ENCODE measurements at regions not wholly inside any gene's neighbourhood (a gene's known extent, or its start where the extent isn't known, plus 50 kb on each side); places are given as distances from the start of the nearest gene placed in this dataset.
"Not testable (repeated sequence)": the region's sequence is repeated elsewhere in the genome, so short reads cannot be mapped to it uniquely, and the experiment has no call there.

GRCh38 chr10:3881622-3882021, 96.6 kb upstream of the KLF6 start:
- no peak for DNase-seq
- Mint-ChIP-seq H3K4me1 (peaks cover 33% of the 10 kb centered on the region), H3K27ac (no peak overlapping the region), H3K4me3 (no peak overlapping the region), H3K27me3 (no peaks in the 10 kb centered on the region), H3K36me3 (ENCODE audit: low read depth) (no peaks in the 10 kb centered on the region)
- ATAC-seq = no peak
- H3K9me3 ChIP-seq (ENCODE audit: control insufficient read depth, low read length, poor library complexity, severe bottlenecking) = no peaks in the 10 kb centered on the region

DNA sequence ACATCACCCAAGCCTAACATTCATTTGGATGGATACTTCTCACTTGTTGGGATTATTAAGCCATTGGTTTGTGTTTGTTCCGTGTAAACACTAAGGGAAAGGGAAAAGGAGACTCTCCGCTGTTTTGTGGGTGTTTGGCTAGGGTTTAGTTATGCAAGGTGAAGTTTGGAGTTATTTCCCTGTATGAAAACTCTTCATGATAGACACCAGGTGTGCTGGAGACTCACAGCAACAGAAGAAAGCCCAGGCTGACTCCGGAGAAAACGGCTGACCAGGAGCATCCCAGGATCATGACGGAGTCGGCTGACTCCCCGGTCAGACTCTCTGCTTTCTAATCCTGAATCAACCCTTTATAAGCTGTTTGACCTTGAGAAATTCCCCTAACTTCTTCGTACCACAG, 94.1 kb upstream of the KLF6 start:
- Mint-ChIP-seq H3K4me1 (peaks cover 41% of the 10 kb centered on the region), H3K4me3 (no peak overlapping the region), H3K36me3 (ENCODE audit: low read depth) (no peaks in the 10 kb centered on the region), H3K27ac (peak overlapping the region; percentile 99), H3K27me3 (no peaks in the 10 kb centered on the region)
- DNase-seq = no peak
- ATAC-seq = no peak
- H3K9me3 ChIP-seq (ENCODE audit: control insufficient read depth, low read length, poor library complexity, severe bottlenecking) = no peaks in the 10 kb centered on the region

- DNase-seq = no peak
- no peaks in the 10 kb centered on the region for H3K9me3 ChIP-seq (ENCODE audit: control insufficient read depth, low read length, poor library complexity, severe bottlenecking)
- Mint-ChIP-seq H3K27me3 (no peaks in the 10 kb centered on the region), H3K36me3 (ENCODE audit: low read depth) (no peaks in the 10 kb centered on the region), H3K4me1 (peaks cover 47% of the 10 kb centered on the region), H3K27ac (peak overlapping the region; percentile 99), H3K4me3 (peak overlapping the region; percentile 53)
- no peak for ATAC-seq
Measured at GRCh38 chr10:3877211-3878000, 92.4 kb upstream of the KLF6 start.

- no peaks in the 10 kb centered on the region for H3K9me3 ChIP-seq (ENCODE audit: control insufficient read depth, low read length, poor library complexity, severe bottlenecking)
- Mint-ChIP-seq H3K27me3 (no peaks in the 10 kb centered on the region), H3K4me3 (peak overlapping the region; percentile 53), H3K36me3 (ENCODE audit: low read depth) (no peaks in the 10 kb centered on the region), H3K27ac (peak overlapping the region; percentile 99), H3K4me1 (peaks cover 54% of the 10 kb centered on the region)
- ATAC-seq (no peak), DNase-seq (no peak)
Measured at GRCh38 chr10:3876350-3876962, 91.4 kb upstream of the KLF6 start.

DNA sequence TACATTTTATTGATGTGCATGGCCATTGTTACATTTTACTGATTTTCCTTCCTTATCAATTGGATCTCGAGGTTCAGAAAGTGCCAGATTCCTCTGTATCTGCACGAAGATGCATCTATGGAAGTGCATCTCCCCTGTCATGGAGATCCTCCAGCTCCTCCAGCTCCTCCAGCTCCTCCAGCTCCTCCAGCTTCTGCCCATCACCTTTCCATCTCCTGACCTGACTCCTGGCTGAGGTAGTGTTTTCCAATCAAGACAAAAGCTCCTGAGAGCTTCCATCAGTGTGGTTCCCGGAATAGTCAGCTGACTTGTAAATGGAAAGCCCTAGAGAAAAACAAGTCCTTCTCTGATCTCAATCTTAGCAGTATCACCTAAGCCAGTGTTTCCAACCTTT, 90.8 kb upstream of the KLF6 start:
- peaks cover 54% of the 10 kb centered on the region for H3K4me1 Mint-ChIP-seq
- no peaks in the 10 kb centered on the region for H3K27me3 Mint-ChIP-seq
- H3K9me3 ChIP-seq (ENCODE audit: control insufficient read depth, low read length, poor library complexity, severe bottlenecking) = no peaks in the 10 kb centered on the region
- H3K27ac Mint-ChIP-seq = peak overlapping the region; percentile 99
- H3K36me3 Mint-ChIP-seq (ENCODE audit: low read depth) = no peaks in the 10 kb centered on the region
- no peak for ATAC-seq
- DNase-seq = no peak
- peak overlapping the region; percentile 80 for H3K4me3 Mint-ChIP-seq

DNA sequence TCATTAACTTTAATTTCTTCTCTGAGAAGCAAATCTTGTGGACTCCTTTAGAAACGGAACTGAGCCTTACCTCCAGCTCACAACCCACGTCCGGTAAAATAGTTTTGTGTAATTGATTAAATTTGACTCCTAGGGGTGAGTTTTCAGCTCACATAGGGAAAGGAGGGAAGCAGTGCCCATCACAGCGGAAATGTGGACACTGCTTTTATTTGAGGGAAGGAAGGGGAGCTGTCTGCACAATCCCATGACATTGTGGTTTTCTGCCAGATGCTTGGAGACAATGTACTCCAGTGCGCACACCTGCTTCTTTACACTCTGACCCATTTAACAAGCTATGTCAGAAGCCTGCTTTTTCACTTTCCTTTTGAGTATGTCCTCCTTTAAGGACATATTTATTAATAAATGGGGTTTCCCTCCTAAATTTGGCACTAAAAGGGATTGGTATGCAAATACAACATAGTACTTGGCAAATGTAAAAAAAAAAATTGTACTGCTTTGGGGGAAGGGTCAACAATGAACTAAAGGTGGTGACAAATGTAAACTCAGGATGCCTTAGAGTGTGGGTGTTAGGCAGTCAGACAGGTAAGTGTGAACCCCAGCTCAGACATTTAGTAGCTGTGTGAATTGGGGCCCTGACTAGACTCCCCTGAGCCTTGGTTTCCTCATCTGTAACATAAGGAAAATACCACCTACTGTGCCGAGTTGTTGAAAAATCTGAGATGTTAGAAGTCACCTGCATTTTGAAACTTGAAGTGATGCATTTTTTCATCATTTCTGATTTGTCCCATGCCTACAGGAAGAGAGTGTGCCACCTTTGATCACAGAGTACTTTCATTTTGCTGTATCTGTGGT, 90.2 kb upstream of the KLF6 start:
- peaks cover 51% of the 10 kb centered on the region for H3K4me1 Mint-ChIP-seq
- H3K4me3 Mint-ChIP-seq = peak overlapping the region; percentile 80

DNA sequence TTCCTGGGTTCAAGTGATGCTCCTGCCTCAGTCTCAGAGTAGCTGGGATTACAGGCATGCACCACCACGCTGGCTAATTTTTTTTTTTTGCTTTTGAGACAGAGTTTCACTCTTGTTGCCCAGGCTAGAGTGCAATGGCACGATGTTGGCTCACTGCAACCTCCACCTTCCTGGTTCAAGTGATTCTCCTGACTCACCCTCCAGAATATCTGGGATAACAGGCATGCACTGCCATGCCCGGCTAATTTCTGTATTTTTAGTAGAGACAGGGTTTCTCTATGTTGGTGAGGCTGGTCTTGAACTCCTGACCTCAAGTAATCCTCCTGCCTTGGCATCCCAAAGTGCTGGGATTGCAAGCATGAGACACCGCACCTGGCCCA, 89.6 kb upstream of the KLF6 start:
- H3K27ac Mint-ChIP-seq = peak overlapping the region; percentile 99
- not testable (repeated sequence) for H3K27me3 Mint-ChIP-seq; DNase-seq; ATAC-seq; H3K9me3 ChIP-seq (ENCODE audit: control insufficient read depth, low read length, poor library complexity, severe bottlenecking); H3K36me3 Mint-ChIP-seq (ENCODE audit: low read depth)
- peak overlapping the region; percentile 80 for H3K4me3 Mint-ChIP-seq
- peaks cover 47% of the 10 kb centered on the region for H3K4me1 Mint-ChIP-seq

More for the DNA sequence above, 90.2 kb upstream of the KLF6 start:
- Mint-ChIP-seq H3K36me3 (ENCODE audit: low read depth) (no peaks in the 10 kb centered on the region), H3K27me3 (no peaks in the 10 kb centered on the region), H3K27ac (peak overlapping the region; percentile 99)
- H3K9me3 ChIP-seq (ENCODE audit: control insufficient read depth, low read length, poor library complexity, severe bottlenecking) = no peaks in the 10 kb centered on the region
- peak; percentile 66 for ATAC-seq
- peak in 2 of 3 donors; percentile 25 to 35 for DNase-seq

GRCh38 chr10:3873728-3874461, 88.9 kb upstream of the KLF6 start:
- no peak for DNase-seq
- Mint-ChIP-seq H3K36me3 (ENCODE audit: low read depth) (peaks cover 2% of the 10 kb centered on the region), H3K4me1 (peaks cover 49% of the 10 kb centered on the region), H3K4me3 (peak overlapping the region; percentile 71), H3K27me3 (no peaks in the 10 kb centered on the region), H3K27ac (peak overlapping the region; percentile 99)
- ATAC-seq = peak; percentile 59
- H3K9me3 ChIP-seq (ENCODE audit: control insufficient read depth, low read length, poor library complexity, severe bottlenecking) = no peaks in the 10 kb centered on the region

DNA sequence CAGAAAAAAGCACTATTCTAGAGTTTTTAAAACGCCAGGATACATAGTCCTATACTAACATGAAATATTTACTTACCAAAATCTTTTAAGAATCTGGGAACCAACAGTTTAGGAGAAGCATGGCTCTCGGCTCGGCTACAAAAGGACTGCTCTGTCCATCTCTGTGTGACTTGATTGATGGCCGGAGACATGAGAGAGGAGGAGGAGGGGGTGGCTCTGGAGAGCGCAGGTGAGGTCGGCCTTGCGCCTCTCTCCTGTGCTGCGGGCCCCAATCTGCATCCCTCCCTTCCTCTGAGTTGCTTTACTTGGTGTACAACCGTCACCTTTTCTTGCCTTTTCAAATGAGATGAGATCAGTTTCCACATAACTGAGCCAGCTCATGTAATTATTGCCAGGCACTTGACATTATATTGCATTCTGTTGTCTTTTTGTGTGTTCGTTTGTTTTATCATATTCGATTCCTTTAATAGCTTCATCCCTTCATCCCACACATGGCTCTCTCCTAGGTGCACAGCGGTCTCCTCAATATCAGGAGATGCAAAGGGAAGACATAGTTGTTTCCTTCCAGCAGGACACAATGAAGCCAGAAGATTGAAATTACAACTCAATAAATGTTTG, 87.8 kb upstream of the KLF6 start:
- H3K27me3 Mint-ChIP-seq = no peaks in the 10 kb centered on the region
- peaks cover 2% of the 10 kb centered on the region for H3K36me3 Mint-ChIP-seq (ENCODE audit: low read depth)
- no peak overlapping the region for H3K4me3 Mint-ChIP-seq
- ATAC-seq (no peak), DNase-seq (no peak)
- peak overlapping the region; percentile 99 for H3K27ac Mint-ChIP-seq
- no peaks in the 10 kb centered on the region for H3K9me3 ChIP-seq (ENCODE audit: control insufficient read depth, low read length, poor library complexity, severe bottlenecking)
- peaks cover 53% of the 10 kb centered on the region for H3K4me1 Mint-ChIP-seq

DNA sequence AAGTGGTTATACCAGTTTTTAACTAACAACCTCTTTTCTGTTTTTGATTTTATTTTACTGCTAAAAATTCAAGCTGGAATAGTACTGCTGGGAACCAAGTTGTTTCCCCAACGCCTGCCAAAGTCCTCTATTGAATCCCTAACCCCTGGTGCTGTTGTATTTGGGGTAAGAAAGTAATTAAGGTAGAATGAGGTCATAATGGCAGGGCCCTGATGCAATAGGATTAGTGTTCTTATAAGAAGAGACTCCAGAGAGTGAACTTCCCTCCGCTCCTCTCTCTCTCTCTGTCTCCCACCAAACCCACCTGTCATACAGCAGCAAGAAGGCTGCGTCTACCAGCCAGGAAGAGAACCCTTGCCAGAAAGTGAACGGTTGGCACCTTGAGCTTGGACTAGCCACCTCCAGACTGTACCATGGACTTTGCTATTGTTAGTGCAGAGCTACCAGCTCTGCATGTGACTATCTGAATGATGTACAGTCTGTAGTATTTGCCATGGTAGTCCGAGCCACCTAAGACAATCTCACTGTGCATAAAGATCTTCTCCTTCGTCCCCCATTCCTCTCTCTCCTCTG, 86.5 kb upstream of the KLF6 start:
- H3K36me3 Mint-ChIP-seq (ENCODE audit: low read depth) = peaks cover 2% of the 10 kb centered on the region
- H3K9me3 ChIP-seq (ENCODE audit: control insufficient read depth, low read length, poor library complexity, severe bottlenecking) = no peaks in the 10 kb centered on the region
- no peak for DNase-seq
- no peak for ATAC-seq
- H3K27ac Mint-ChIP-seq = peak overlapping the region; percentile 99
- no peak overlapping the region for H3K4me3 Mint-ChIP-seq
- no peaks in the 10 kb centered on the region for H3K27me3 Mint-ChIP-seq
- H3K4me1 Mint-ChIP-seq = peaks cover 55% of the 10 kb centered on the region

- no peaks in the 10 kb centered on the region for H3K9me3 ChIP-seq (ENCODE audit: control insufficient read depth, low read length, poor library complexity, severe bottlenecking)
- Mint-ChIP-seq H3K27me3 (no peaks in the 10 kb centered on the region), H3K4me3 (no peak overlapping the region), H3K36me3 (ENCODE audit: low read depth) (peaks cover 2% of the 10 kb centered on the region), H3K4me1 (peaks cover 46% of the 10 kb centered on the region), H3K27ac (peak overlapping the region; percentile 90)
- DNase-seq (no peak), ATAC-seq (no peak)
Measured at GRCh38 chr10:3869036-3869435, 84.0 kb upstream of the KLF6 start.

DNA sequence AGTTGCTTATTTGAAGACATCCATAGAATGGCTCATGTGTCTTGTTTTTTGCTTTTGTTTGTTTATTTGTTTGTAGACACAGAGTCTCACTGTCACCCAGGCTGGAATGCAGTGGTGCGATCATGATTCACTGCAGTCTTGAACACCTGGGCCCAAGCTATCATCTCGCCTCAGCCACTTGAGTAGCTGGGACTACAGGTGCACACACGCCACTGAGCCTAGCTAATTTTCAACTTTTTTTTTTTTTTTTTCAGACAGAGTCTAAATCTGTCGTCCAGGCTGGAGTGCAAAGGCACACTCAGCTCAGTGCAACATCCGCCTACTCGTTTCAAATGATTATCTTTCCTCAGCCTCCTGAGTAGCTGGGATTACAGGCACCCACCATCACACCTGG, 83.3 kb upstream of the KLF6 start:
- no peak for DNase-seq
- Mint-ChIP-seq H3K4me1 (peaks cover 48% of the 10 kb centered on the region), H3K36me3 (ENCODE audit: low read depth) (peaks cover 2% of the 10 kb centered on the region), H3K27me3 (no peaks in the 10 kb centered on the region), H3K4me3 (peak overlapping the region; percentile 28), H3K27ac (peak overlapping the region; percentile 90)
- ATAC-seq = no peak
- H3K9me3 ChIP-seq (ENCODE audit: control insufficient read depth, low read length, poor library complexity, severe bottlenecking) = no peaks in the 10 kb centered on the region
